K562 (cell line): ENCODE measurements at regions not wholly inside any gene's neighbourhood (a gene's known extent, or its start where the extent isn't known, plus 50 kb on each side); places are given as distances from the start of the nearest gene placed in this dataset.

Source experiments
- ATAC-seq: fragments of 200-7000 bp; cut with Tn5 transposase; 3 replicates; pipeline ENCODE4 v1.9.1; 2020; ENCODE audit warnings: moderate library complexity
- BruUV-seq: library from RNA; stranded (reverse); fragments of 400-500 nt; replicated peaks from 2 replicates; lab custom pipeline; 2021; lab: Mats Ljungman, UMichigan
- CTCF ChIA-PET: fragments of 300-600 bp; formaldehyde crosslinking; extraction: SDS; loops from one replicate; lab custom pipeline; 2021; ENCODE audit warnings: low intra/inter-chr PET ratio; lab: Yijun Ruan, JAX
- POLR2A ChIA-PET: fragments of 300-600, 350-650 bp; sonication (Branson Sonifier 250); formaldehyde crosslinking; extraction: SDS; loops from one replicate; lab custom pipeline; 2021; ENCODE audit warnings: antibody characterized with exemption, inconsistent platforms; lab: Yijun Ruan, JAX
- DNase-seq, 4 experiments: peaks; one replicate each; pipeline versions ENCODE4 v3.0.0 to v3.0.0-alpha.2; 2011 to 2018; ENCODE audit warnings: low spot score in 3 of 4, mixed read lengths in 3 of 4; ENCODE audit errors: extremely low read depth in 1 of 4
- FAIRE-seq: peaks from 2 replicates; lab custom pipeline; 2011; peaks lifted over from hg19 to GRCh38; lab: Jason Lieb, UNC
- H2AFZ ChIP-seq: 2 replicates; pipeline ENCODE4 v1.6.0; 2011; ENCODE audit warnings: low read depth, low read length, control low read depth, inconsistent platforms
- H3K27ac ChIP-seq: fragments of 200-600 bp; 3 replicates; pipeline ENCODE4 v1.8.0; 2011; ENCODE audit warnings: low read depth, mild to moderate bottlenecking, control low read depth, inconsistent platforms, low read length, moderate library complexity, mixed read lengths; ENCODE audit errors: extremely low read depth
- H3K27me3 ChIP-seq, 2 experiments: fragments of 300-600 bp in 1 of 2; 2 replicates in 1 of 2; 3 replicates in 1 of 2; pipeline versions ENCODE4 v1.6.0 to v1.8.0; 2011; ENCODE audit warnings: inconsistent platforms in 2 of 2, low read length in 2 of 2, mild to moderate bottlenecking in 1 of 2, mixed read lengths in 1 of 2, moderate library complexity in 1 of 2; ENCODE audit not compliant: control insufficient read depth in 2 of 2, insufficient read depth in 2 of 2
- H3K36me3 ChIP-seq: fragments of 300-600 bp; 3 replicates; pipeline ENCODE4 v1.8.0; 2011; ENCODE audit warnings: mild to moderate bottlenecking, low read length, inconsistent platforms; ENCODE audit not compliant: control insufficient read depth, insufficient read depth
- H3K4me1 ChIP-seq, 2 experiments: fragments of 200-600 bp in 1 of 2; replicated peaks in 1 of 2; 2 replicates in 1 of 2; 3 replicates in 1 of 2; pipeline versions ENCODE4 v1.5.1 to v1.8.0; 2011; ENCODE audit warnings: inconsistent platforms in 2 of 2, low read length in 2 of 2, mild to moderate bottlenecking in 1 of 2, mixed read lengths in 1 of 2, moderate library complexity in 1 of 2; ENCODE audit not compliant: control insufficient read depth in 2 of 2, insufficient read depth in 2 of 2
- H3K4me2 ChIP-seq: 2 replicates; pipeline ENCODE4 v1.6.1; 2011; ENCODE audit warnings: low read length, control low read depth, inconsistent platforms, mixed read lengths; ENCODE audit not compliant: insufficient read depth
- H3K4me3 ChIP-seq: fragments of 200-600 bp; sonication (generic), shearing (Covaris generic); 2 replicates; pipeline ENCODE4 v1.5.1; 2016; ENCODE audit warnings: control low read depth, inconsistent platforms
- H3K79me2 ChIP-seq: fragments of 200-600 bp; 3 replicates; pipeline ENCODE4 v1.8.0; 2011; ENCODE audit warnings: low read length, inconsistent platforms; ENCODE audit not compliant: control insufficient read depth, insufficient read depth
- H3K9ac ChIP-seq, 2 experiments: 2 replicates each; pipeline versions ENCODE4 v1.6.0 to v1.6.1; 2011; ENCODE audit warnings: low read depth in 2 of 2, low read length in 2 of 2, control low read depth in 1 of 2, inconsistent platforms in 1 of 2, mild to moderate bottlenecking in 1 of 2, mixed read lengths in 1 of 2; ENCODE audit not compliant: insufficient read depth in 1 of 2
- H3K9me1 ChIP-seq: one replicate; pipeline ENCODE4 v1.6.0; 2011; ENCODE audit warnings: inconsistent platforms, mild to moderate bottlenecking, low read length, moderate library complexity; ENCODE audit not compliant: control insufficient read depth, insufficient read depth
- H3K9me3 ChIP-seq: replicated peaks from 2 replicates; pipeline ENCODE4 v1.5.1; 2011; ENCODE audit warnings: low read depth, low read length, inconsistent platforms; ENCODE audit not compliant: control insufficient read depth, insufficient read depth
- H4K20me1 ChIP-seq: replicated peaks from 2 replicates; pipeline ENCODE4 v1.6.1; 2011; ENCODE audit warnings: low read length, inconsistent platforms, mixed read lengths; ENCODE audit not compliant: control insufficient read depth, insufficient read depth
- CBFA2T2 ChIP-seq: fragments of 450-650 bp; conservative IDR thresholded peaks from 2 replicates; pipeline ENCODE4 v1.6.1; 2017; ENCODE audit warnings: mild to moderate bottlenecking
- CTCFL ChIP-seq: IDR thresholded peaks from 2 replicates; pipeline ENCODE4 v1.6.1; 2011; ENCODE audit warnings: borderline replicate concordance, low read depth, mild to moderate bottlenecking, moderate library complexity, low read length; ENCODE audit not compliant: insufficient read depth, poor library complexity, severe bottlenecking
- HIVEP1 ChIP-seq: fragments of 250-450 bp; sonication (Bioruptor Pico); IDR thresholded peaks from 2 replicates; pipeline ENCODE4 v1.4.0; 2020; ENCODE audit warnings: mild to moderate bottlenecking
- IRF1 ChIP-seq: sonication (generic); formaldehyde crosslinking; IDR thresholded peaks from 2 replicates; pipeline ENCODE4 v1.8.0; 2022; ENCODE audit warnings: missing genetic modification reagents, mild to moderate bottlenecking, borderline replicate concordance
- RBM14 ChIP-seq: fragments of 200-400 bp; formaldehyde crosslinking; IDR thresholded peaks from 2 replicates; pipeline ENCODE4 v1.6.1; 2018; ENCODE audit warnings: low read depth, mild to moderate bottlenecking, low read length, moderate library complexity, borderline replicate concordance; ENCODE audit not compliant: insufficient read depth
- ZBTB26 ChIP-seq: fragments of 450-650 bp; formaldehyde crosslinking; IDR thresholded peaks from 2 replicates; pipeline ENCODE4 v1.4.0; 2022; ENCODE audit warnings: missing genetic modification characterization
- ZNF644 ChIP-seq: fragments of 200-800 bp; sonication (Bioruptor generic); IDR thresholded peaks from 2 replicates; pipeline ENCODE4 v1.6.1; 2016; ENCODE audit warnings: low read depth, missing genetic modification characterization, missing compliant biosample characterization
- WGBS: fragments of 100-300 bp; shearing (Covaris generic); methylation state at CpG from one replicate; pipeline ENCODE4 v1.1.6; 2016; ENCODE audit warnings: low coverage, mixed read lengths; ENCODE audit not compliant: insufficient coverage; ENCODE audit errors: missing lambda C conversion rate; 5-methylcytosine and 5-hydroxymethylcytosine counted together
- in situ Hi-C: fragments of 300-500 bp; cut with MboI; formaldehyde crosslinking; loops from 4 replicates; pipeline ENCODE4 v1.15.0; 2018; ENCODE audit warnings: inconsistent platforms, mixed read lengths
- intact Hi-C: fragments of 100-400 bp; cut with micrococcal nuclease; formaldehyde crosslinking; loops from 2 replicates; pipeline ENCODE4 v1.14.2; 2022

- no peak for TF ChIP-seq ZBTB26 (CRISPR knock-in tag)
- no peak for TF ChIP-seq RBM14
- no peak for TF ChIP-seq ZNF644
- TF ChIP-seq CTCFL, result no peak
- TF ChIP-seq IRF1 (CRISPR knock-in tag), result no peak
- no peak for TF ChIP-seq CBFA2T2
- TF ChIP-seq HIVEP1 (CRISPR knock-in tag), result no peak
- TF ChIP-seq, all 486 proteins: peak for 0
- intact Hi-C loops, result loop anchor here (2.0 to 10.0 kb wide), 2 partner anchors 51 to 133 kb away; no protein-coding TSS in a partner anchor
- ATAC-seq, result no peak
These were observed 50.0 kb upstream of the DOCK9 start for GRCh38 chr13:99027661-99028425.

More at GRCh38 chr13:99027661-99028425, 50.0 kb upstream of the DOCK9 start:
- H3K4me1 ChIP-seq, result peaks cover 0 to 3% of the 10 kb centered on the region in 2 experiments; a peak in 2 of 5 replicates
- peaks cover 18% of the 10 kb centered on the region for H3K79me2 ChIP-seq
- no peak overlapping the region for H3K27ac ChIP-seq
- no peak overlapping the region for H3K4me3 ChIP-seq
- no peaks in the 10 kb centered on the region for H3K9me3 ChIP-seq
- H3K4me2 ChIP-seq, result no peak overlapping the region
- BruUV-seq, result no TSS peak
- no peaks in the 10 kb centered on the region for H3K36me3 ChIP-seq
- DNase-seq (no peak), FAIRE-seq (no peak)
- H3K9ac ChIP-seq, result no peak overlapping the region
- no peaks in the 10 kb centered on the region for H4K20me1 ChIP-seq
- 63% methylated on average over 4 of the region's 5 CpGs for WGBS
- no peaks in the 10 kb centered on the region for H3K27me3 ChIP-seq
- no peak overlapping the region for H2AFZ ChIP-seq
- no peaks in the 10 kb centered on the region for H3K9me1 ChIP-seq
- ChIA-PET CTCF (no interaction called here), POLR2A (no interaction called here)
- in situ Hi-C loops, result no loop called here
